Smooth muscle cell of the brain vasculature (primary cell): ENCODE measurements at regions not wholly inside any gene's neighbourhood (a gene's known extent, or its start where the extent isn't known, plus 50 kb on each side); places are given as distances from the start of the nearest gene placed in this dataset.

ENCODE experiments used
- DNase-seq: peaks from one replicate; pipeline ENCODE4 v3.0.0-alpha.2; 2012; ENCODE audit warnings: low read depth, low spot score

DNA sequence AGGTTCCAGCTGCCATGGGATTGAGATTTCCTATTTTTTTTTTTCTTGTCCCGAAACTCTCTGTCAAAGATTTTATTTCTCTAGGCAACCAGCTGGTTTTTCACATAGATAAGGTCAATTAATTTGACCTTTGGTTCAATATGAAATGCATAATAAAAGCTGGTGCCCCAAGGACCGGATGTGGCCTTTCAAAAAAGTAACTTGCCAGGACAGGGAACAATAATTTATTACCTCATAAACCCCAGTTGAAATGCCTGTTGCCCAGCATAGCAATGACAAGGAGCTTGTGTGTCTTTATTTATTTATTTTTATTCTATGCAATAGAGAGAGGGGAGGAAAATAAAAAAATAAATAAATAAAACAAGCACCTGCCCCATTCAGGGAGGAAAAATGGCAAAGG, 472.7 kb downstream of the KCNJ2 start:
- no peak for DNase-seq

DNA sequence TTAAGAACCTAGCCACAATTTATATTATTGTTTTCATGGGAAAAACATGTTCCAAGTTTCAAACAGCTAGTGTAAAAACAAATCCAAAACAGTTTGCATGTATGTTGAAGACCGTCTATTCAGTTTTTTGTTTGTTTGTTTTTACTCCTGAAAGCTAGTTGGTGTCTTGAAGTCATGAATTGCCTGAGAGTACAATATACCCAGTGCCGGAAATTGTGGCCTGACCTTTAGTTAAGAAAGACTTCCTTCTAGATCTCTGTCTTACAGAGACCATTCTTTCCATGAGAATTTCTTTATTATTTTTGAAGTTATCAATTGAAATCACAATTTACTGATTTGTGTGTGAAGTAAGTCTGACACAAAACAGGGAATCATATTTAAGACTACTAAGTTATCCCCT, 474.8 kb downstream of the KCNJ2 start:
- no peak for DNase-seq

DNA sequence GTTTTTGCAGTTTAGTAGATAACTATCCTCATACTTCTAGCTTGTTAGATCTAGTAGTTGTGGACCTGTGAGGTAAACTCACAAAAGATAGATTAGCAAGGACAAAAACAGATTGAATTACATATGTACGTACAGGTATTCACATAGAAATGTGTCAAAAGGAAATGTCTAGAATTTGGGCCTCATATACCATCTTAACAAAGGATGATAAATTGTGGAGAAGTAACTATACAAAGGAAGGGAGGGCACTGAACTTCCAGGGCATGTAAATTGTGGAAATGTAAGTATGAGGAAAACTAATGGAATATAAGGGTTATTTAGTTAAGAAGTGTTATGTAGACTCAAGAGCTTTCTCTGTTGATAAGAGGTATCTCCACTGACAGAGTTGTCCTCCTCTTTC, 477.3 kb downstream of the KCNJ2 start:
- no peak for DNase-seq

GRCh38 chr17:70648166-70648565, 478.8 kb downstream of the KCNJ2 start:
- no peak for DNase-seq

GRCh38 chr17:70653850-70654249, 484.5 kb downstream of the KCNJ2 start:
- DNase-seq: no peak

GRCh38 chr17:70654706-70655105, 485.4 kb downstream of the KCNJ2 start:
- DNase-seq: no peak

GRCh38 chr17:70655176-70655958, 486.0 kb downstream of the KCNJ2 start:
- DNase-seq: no peak

GRCh38 chr17:70658317-70658716, 489.0 kb downstream of the KCNJ2 start:
- DNase-seq: no peak

- no peak for DNase-seq
Observed at GRCh38 chr17:70658840-70659239, 489.5 kb downstream of the KCNJ2 start.

- DNase-seq: no peak
Observed at GRCh38 chr17:70661342-70662222, 492.2 kb downstream of the KCNJ2 start.

DNA sequence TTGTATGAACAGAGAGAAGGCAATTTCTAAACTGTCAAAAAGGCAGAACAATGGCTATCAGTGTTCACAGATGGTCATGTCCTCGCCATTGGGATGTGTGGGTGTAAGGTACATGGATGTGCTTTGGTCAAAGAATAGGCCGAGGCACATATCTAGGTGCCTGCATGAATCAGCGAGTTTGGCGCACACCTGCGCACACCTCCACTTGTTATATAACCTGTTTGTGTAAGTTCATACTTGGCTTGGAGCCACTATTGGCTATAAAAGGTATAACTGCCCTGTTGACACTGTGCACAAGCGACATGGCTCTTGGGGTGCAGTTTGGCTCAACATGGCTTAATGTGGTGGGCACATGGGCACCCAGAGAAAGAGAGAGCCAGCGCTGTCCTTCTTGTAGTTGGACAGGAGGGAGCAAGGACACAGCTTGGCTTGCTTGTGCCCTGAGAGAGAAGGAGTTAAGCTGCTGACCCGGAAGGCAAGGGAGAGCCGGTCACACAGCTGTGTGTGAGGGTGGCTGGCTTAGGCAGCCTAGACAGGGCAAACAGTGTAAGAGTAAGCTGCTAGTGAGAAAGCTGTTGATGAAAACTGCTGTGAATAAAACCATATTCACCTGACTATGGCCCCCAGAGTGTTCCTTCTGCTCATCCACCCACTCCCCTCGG, 499.1 kb downstream of the KCNJ2 start:
- DNase-seq: no peak

DNA sequence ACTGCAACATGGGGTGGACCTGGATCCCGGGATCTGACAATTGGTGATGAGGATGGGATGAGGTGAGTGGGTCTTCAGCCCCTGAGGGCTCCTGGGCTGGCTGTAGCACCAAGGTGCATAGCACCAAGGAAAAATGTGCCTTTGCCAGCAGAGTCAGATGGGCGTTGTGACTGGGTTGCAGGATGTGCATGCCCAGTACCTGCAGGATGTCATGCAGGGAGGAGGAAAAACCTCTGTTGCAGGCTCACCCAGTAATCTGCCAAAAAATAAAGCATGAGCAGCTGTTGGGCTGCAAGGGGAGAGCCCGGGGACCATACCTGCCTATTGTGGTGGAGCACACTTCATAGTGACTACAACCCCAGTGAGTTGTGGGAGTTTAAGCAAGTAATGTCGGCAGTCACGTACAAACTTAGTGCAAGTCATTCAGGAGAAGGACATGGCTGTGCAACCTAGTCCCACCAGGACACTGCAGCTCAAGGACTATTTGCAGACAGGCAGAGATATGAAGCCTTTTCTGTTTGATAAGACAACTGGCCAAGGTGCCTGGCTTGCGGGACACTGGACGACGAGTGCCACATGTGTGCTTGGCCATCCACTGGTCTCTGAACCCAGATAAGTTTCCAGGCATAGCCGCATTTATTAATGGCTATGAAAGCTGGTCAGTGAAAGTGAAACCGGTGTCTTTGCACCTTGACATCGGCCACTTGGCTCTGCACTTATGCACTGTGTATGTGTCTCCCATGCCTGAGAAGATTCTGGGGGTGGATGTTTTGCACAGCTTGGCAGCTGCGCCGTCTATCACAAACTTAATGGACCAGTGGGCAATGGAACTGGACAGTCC, 499.8 kb downstream of the KCNJ2 start:
- DNase-seq: no peak

DNA sequence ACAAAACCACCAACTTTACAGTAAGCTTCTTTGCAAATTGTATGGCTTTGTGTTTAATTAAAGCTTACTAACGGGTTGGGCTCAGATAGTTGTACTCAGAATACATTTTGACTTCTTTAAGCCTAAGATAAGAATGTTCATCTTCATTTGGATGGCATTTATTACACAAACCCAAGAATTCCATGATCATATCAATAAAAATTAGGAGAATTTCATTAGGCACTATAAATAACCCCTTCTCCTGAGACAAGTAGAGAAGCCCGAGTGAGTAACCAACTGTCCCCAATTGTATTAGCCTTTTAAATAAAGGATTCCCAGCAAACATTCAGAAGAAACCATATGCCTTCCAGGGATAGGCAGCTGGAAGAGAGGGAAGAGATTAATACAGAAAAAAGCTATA, 504.7 kb downstream of the KCNJ2 start:
- DNase-seq: no peak

GRCh38 chr17:70675070-70675590, 505.8 kb downstream of the KCNJ2 start:
- DNase-seq: no peak

DNA sequence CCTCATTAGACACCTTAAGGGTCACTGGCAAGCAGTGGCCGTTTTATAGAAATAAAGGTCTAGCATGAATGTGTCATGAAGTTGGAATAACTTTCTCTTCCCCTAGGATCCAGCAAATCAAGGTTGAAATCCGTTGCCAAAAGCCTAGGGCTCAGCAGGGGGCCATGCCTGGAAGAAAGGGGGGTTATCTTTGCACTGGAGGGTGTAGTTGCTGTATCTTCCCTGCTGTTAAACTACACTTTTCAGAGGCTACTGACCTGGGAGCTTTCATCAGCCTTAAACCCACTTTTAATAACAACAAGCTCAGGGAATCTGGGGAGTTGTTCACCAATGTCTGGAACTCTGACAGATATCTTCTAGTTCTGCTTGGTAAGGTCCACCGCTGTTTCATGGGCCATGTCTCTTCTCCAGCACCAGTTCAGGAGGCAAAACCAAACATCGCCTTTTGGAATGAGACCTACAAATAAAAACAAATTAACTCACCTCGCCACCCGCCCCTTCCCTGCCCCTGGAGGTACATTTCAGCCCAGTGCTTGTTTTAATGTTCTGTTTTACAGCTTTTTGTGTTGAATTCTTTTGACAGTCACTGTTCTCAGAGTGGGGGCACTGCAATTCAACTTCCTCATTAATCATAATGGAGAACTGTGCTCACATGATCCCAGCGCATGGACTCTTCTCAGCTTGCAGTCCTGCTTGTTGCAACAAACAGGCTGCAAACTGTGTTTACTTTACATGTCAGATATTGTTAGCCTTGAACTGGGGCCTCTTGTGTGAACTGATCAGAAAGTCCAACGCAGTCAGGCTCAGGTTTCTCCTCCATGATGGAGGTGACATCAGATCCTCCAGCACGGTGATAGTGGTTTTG, 508.7 kb downstream of the KCNJ2 start:
- DNase-seq: peak; percentile 21

- DNase-seq: no peak
Observed at GRCh38 chr17:70678889-70679288, 509.6 kb downstream of the KCNJ2 start.

DNA sequence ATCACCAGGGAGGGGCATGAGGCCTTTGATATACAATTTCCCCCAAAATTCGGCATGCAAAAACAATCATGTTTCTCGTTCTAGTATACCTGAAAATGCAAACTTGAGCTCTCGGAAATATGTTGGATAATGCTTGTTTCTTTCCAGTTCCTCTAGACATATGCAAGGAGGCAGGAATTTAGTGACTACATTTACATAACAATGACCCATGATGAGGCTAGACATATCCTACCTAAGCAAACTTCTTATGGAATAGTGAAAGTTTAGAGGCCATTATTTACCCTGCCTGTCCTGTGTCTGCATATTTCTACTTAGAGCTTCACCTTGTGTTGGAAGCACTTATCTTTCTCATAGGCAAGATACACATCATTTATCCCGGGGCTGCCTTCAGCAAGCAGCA, 514.6 kb downstream of the KCNJ2 start:
- no peak for DNase-seq

- no peak for DNase-seq
Observed at GRCh38 chr17:70687421-70687820, 518.1 kb downstream of the KCNJ2 start.

- no peak for DNase-seq
Observed at GRCh38 chr17:70691150-70691549, 521.8 kb downstream of the KCNJ2 start.

GRCh38 chr17:70699408-70699807, 530.1 kb downstream of the KCNJ2 start:
- no peak for DNase-seq
